ENCODE measurements at regions not wholly inside any gene's neighbourhood (a gene's known extent, or its start where the extent isn't known, plus 50 kb on each side); places are given as distances from the start of the nearest gene placed in this dataset.

GRCh38 chr7:68432585-68432984, 1165.7 kb upstream of the AUTS2 start:
- ChIA-PET CTCF (ENCODE audit: partially characterized antibody) (no interaction called here), POLR2A (ENCODE audit: partially characterized antibody) (no interaction called here)
- Histone ChIP-seq H3K36me3 (ENCODE audit: insufficient read depth, low read length) (no peaks in the 10 kb centered on the region), H3K9me3 (ENCODE audit: control insufficient read depth in 1 of 2, low read length in 2 of 2) (no peaks in the 10 kb centered on the region), H3K4me3 (ENCODE audit: low read length in 2 of 2) (no peak overlapping the region), H3K27ac (ENCODE audit: low read depth, low read length) (no peak overlapping the region), H3K27me3 (ENCODE audit: insufficient read depth, low read length) (no peaks in the 10 kb centered on the region), H3K4me1 (ENCODE audit: insufficient read depth, low read length) (no peaks in the 10 kb centered on the region)
- no peak for DNase-seq
- Mint-ChIP-seq H3K27ac (no peak overlapping the region), H3K9me3 (peaks cover 3 to 22% (median 16%) of the 10 kb centered on the region in 8 donors), H3K4me1 (no peaks in the 10 kb centered on the region), H3K27me3 (no peaks in the 10 kb centered on the region), H3K36me3 (no peaks in the 10 kb centered on the region), H3K4me3 (no peak overlapping the region)
- intact Hi-C loops (cut with micrococcal nuclease) = no loop called here

- Mint-ChIP-seq H3K36me3 (no peaks in the 10 kb centered on the region), H3K27ac (no peak overlapping the region), H3K9me3 (peaks cover 3 to 25% (median 19%) of the 10 kb centered on the region in 8 donors), H3K27me3 (no peaks in the 10 kb centered on the region), H3K4me3 (no peak overlapping the region), H3K4me1 (no peaks in the 10 kb centered on the region)
- H3K9me3 ChIP-seq (ENCODE audit: control insufficient read depth in 1 of 2, low read length in 2 of 2) = no peaks in the 10 kb centered on the region
- POLR2A ChIA-PET (ENCODE audit: partially characterized antibody) = no interaction called here
- no peak for DNase-seq
- H3K4me1 ChIP-seq (ENCODE audit: insufficient read depth, low read length) = no peaks in the 10 kb centered on the region
- no peak overlapping the region for H3K27ac ChIP-seq (ENCODE audit: low read depth, low read length)
- CTCF ChIA-PET (ENCODE audit: partially characterized antibody) = no interaction called here
- no peak overlapping the region for H3K4me3 ChIP-seq (ENCODE audit: low read length in 2 of 2)
- no peaks in the 10 kb centered on the region for H3K36me3 ChIP-seq (ENCODE audit: insufficient read depth, low read length)
- no peaks in the 10 kb centered on the region for H3K27me3 ChIP-seq (ENCODE audit: insufficient read depth, low read length)
- intact Hi-C loops (cut with micrococcal nuclease) = no loop called here
Observed at GRCh38 chr7:68433462-68434070, 1164.7 kb upstream of the AUTS2 start.

- Mint-ChIP-seq H3K27ac (no peak overlapping the region), H3K9me3 (peaks cover 3 to 29% (median 22%) of the 10 kb centered on the region in 8 donors), H3K27me3 (no peaks in the 10 kb centered on the region), H3K36me3 (no peaks in the 10 kb centered on the region), H3K4me3 (no peak overlapping the region), H3K4me1 (no peaks in the 10 kb centered on the region)
- no peak overlapping the region for H3K27ac ChIP-seq (ENCODE audit: low read depth, low read length)
- no peaks in the 10 kb centered on the region for H3K27me3 ChIP-seq (ENCODE audit: insufficient read depth, low read length)
- intact Hi-C loops (cut with micrococcal nuclease) = no loop called here
- no peaks in the 10 kb centered on the region for H3K36me3 ChIP-seq (ENCODE audit: insufficient read depth, low read length)
- POLR2A ChIA-PET (ENCODE audit: partially characterized antibody) = no interaction called here
- no peak overlapping the region for H3K4me3 ChIP-seq (ENCODE audit: low read length in 2 of 2)
- no peaks in the 10 kb centered on the region for H3K9me3 ChIP-seq (ENCODE audit: control insufficient read depth in 1 of 2, low read length in 2 of 2)
- no peaks in the 10 kb centered on the region for H3K4me1 ChIP-seq (ENCODE audit: insufficient read depth, low read length)
- CTCF ChIA-PET (ENCODE audit: partially characterized antibody) = interaction anchor here (0.6 kb wide), 1 partner anchor 19 kb away, joined by 3 read pairs; no protein-coding TSS in a partner anchor
- DNase-seq = no peak
Observed at GRCh38 chr7:68434857-68435256, 1163.4 kb upstream of the AUTS2 start.

GRCh38 chr7:68438016-68438415, 1160.3 kb upstream of the AUTS2 start:
- Histone ChIP-seq H3K4me1 (ENCODE audit: insufficient read depth, low read length) (no peaks in the 10 kb centered on the region), H3K36me3 (ENCODE audit: insufficient read depth, low read length) (no peaks in the 10 kb centered on the region), H3K27ac (ENCODE audit: low read depth, low read length) (no peak overlapping the region), H3K4me3 (ENCODE audit: low read length in 2 of 2) (no peak overlapping the region), H3K27me3 (ENCODE audit: insufficient read depth, low read length) (no peaks in the 10 kb centered on the region), H3K9me3 (ENCODE audit: control insufficient read depth in 1 of 2, low read length in 2 of 2) (no peaks in the 10 kb centered on the region)
- H3K4me1 Mint-ChIP-seq = no peaks in the 10 kb centered on the region
- peaks cover 0 to 33% (median 23%) of the 10 kb centered on the region in 8 donors for H3K9me3 Mint-ChIP-seq
- DNase-seq = no peak
- ChIA-PET POLR2A (ENCODE audit: partially characterized antibody) (no interaction called here), CTCF (ENCODE audit: partially characterized antibody) (no interaction called here)
- H3K36me3 Mint-ChIP-seq = no peaks in the 10 kb centered on the region
- no peaks in the 10 kb centered on the region for H3K27me3 Mint-ChIP-seq
- intact Hi-C loops (cut with micrococcal nuclease) = no loop called here
- H3K27ac Mint-ChIP-seq = peak overlapping the region in 1 of 7 donors; percentile 33
- H3K4me3 Mint-ChIP-seq = no peak overlapping the region

GRCh38 chr7:68438811-68439210, 1159.5 kb upstream of the AUTS2 start:
- H3K36me3 Mint-ChIP-seq = no peaks in the 10 kb centered on the region
- Histone ChIP-seq H3K27me3 (ENCODE audit: insufficient read depth, low read length) (no peaks in the 10 kb centered on the region), H3K9me3 (ENCODE audit: control insufficient read depth in 1 of 2, low read length in 2 of 2) (no peaks in the 10 kb centered on the region), H3K27ac (ENCODE audit: low read depth, low read length) (no peak overlapping the region), H3K36me3 (ENCODE audit: insufficient read depth, low read length) (no peaks in the 10 kb centered on the region), H3K4me3 (ENCODE audit: low read length in 2 of 2) (no peak overlapping the region), H3K4me1 (ENCODE audit: insufficient read depth, low read length) (no peaks in the 10 kb centered on the region)
- H3K4me3 Mint-ChIP-seq = no peak overlapping the region
- intact Hi-C loops (cut with micrococcal nuclease) = no loop called here
- DNase-seq = no peak
- CTCF ChIA-PET (ENCODE audit: partially characterized antibody) = no interaction called here
- no peaks in the 10 kb centered on the region for H3K27me3 Mint-ChIP-seq
- POLR2A ChIA-PET (ENCODE audit: partially characterized antibody) = no interaction called here
- no peak overlapping the region for H3K27ac Mint-ChIP-seq
- H3K4me1 Mint-ChIP-seq = no peaks in the 10 kb centered on the region
- H3K9me3 Mint-ChIP-seq = peaks cover 0 to 31% (median 22%) of the 10 kb centered on the region in 8 donors

- Histone ChIP-seq H3K27me3 (ENCODE audit: insufficient read depth, low read length) (no peaks in the 10 kb centered on the region), H3K27ac (ENCODE audit: low read depth, low read length) (no peak overlapping the region), H3K36me3 (ENCODE audit: insufficient read depth, low read length) (no peaks in the 10 kb centered on the region), H3K4me3 (ENCODE audit: low read length in 2 of 2) (no peak overlapping the region), H3K9me3 (ENCODE audit: control insufficient read depth in 1 of 2, low read length in 2 of 2) (no peaks in the 10 kb centered on the region), H3K4me1 (ENCODE audit: insufficient read depth, low read length) (no peaks in the 10 kb centered on the region)
- ChIA-PET POLR2A (ENCODE audit: partially characterized antibody) (no interaction called here), CTCF (ENCODE audit: partially characterized antibody) (no interaction called here)
- H3K27me3 Mint-ChIP-seq = no peaks in the 10 kb centered on the region
- H3K4me3 Mint-ChIP-seq = no peak overlapping the region
- peaks cover 0 to 33% (median 21%) of the 10 kb centered on the region in 8 donors for H3K9me3 Mint-ChIP-seq
- H3K36me3 Mint-ChIP-seq = no peaks in the 10 kb centered on the region
- no peak for DNase-seq
- intact Hi-C loops (cut with micrococcal nuclease) = no loop called here
- H3K27ac Mint-ChIP-seq = no peak overlapping the region
- H3K4me1 Mint-ChIP-seq = no peaks in the 10 kb centered on the region
Observed at GRCh38 chr7:68439897-68440296, 1158.4 kb upstream of the AUTS2 start.

- Mint-ChIP-seq H3K4me3 (no peak overlapping the region), H3K27ac (no peak overlapping the region), H3K27me3 (no peaks in the 10 kb centered on the region), H3K36me3 (no peaks in the 10 kb centered on the region), H3K4me1 (no peaks in the 10 kb centered on the region), H3K9me3 (peaks cover 0 to 33% (median 21%) of the 10 kb centered on the region in 8 donors)
- Histone ChIP-seq H3K4me1 (ENCODE audit: insufficient read depth, low read length) (no peaks in the 10 kb centered on the region), H3K4me3 (ENCODE audit: low read length in 2 of 2) (no peak overlapping the region), H3K27me3 (ENCODE audit: insufficient read depth, low read length) (no peaks in the 10 kb centered on the region), H3K27ac (ENCODE audit: low read depth, low read length) (no peak overlapping the region), H3K9me3 (ENCODE audit: control insufficient read depth in 1 of 2, low read length in 2 of 2) (no peaks in the 10 kb centered on the region), H3K36me3 (ENCODE audit: insufficient read depth, low read length) (no peaks in the 10 kb centered on the region)
- ChIA-PET CTCF (ENCODE audit: partially characterized antibody) (no interaction called here), POLR2A (ENCODE audit: partially characterized antibody) (no interaction called here)
- intact Hi-C loops (cut with micrococcal nuclease) = no loop called here
- DNase-seq = no peak
Observed at GRCh38 chr7:68440866-68441265, 1157.4 kb upstream of the AUTS2 start.

GRCh38 chr7:68441645-68442044, 1156.6 kb upstream of the AUTS2 start:
- Mint-ChIP-seq H3K9me3 (peaks cover 0 to 33% (median 24%) of the 10 kb centered on the region in 8 donors), H3K36me3 (no peaks in the 10 kb centered on the region), H3K4me3 (no peak overlapping the region), H3K27me3 (no peaks in the 10 kb centered on the region), H3K27ac (no peak overlapping the region), H3K4me1 (no peaks in the 10 kb centered on the region)
- no peaks in the 10 kb centered on the region for H3K36me3 ChIP-seq (ENCODE audit: insufficient read depth, low read length)
- POLR2A ChIA-PET (ENCODE audit: partially characterized antibody) = no interaction called here
- no peak for DNase-seq
- H3K9me3 ChIP-seq (ENCODE audit: control insufficient read depth in 1 of 2, low read length in 2 of 2) = no peaks in the 10 kb centered on the region
- H3K27ac ChIP-seq (ENCODE audit: low read depth, low read length) = no peak overlapping the region
- intact Hi-C loops (cut with micrococcal nuclease) = no loop called here
- H3K4me1 ChIP-seq (ENCODE audit: insufficient read depth, low read length) = no peaks in the 10 kb centered on the region
- H3K4me3 ChIP-seq (ENCODE audit: low read length in 2 of 2) = no peak overlapping the region
- CTCF ChIA-PET (ENCODE audit: partially characterized antibody) = no interaction called here
- H3K27me3 ChIP-seq (ENCODE audit: insufficient read depth, low read length) = no peaks in the 10 kb centered on the region
